Hematopoietic multipotent progenitor cell treated with erythropoietin and hydrocortisone succinate and interleukin-3 and kit ligand, for 4 days (in vitro differentiated cells): ENCODE measurements at regions not wholly inside any gene's neighbourhood (a gene's known extent, or its start where the extent isn't known, plus 50 kb on each side); places are given as distances from the start of the nearest gene placed in this dataset.

ENCODE experiments used
- DNase-seq: peaks from one replicate; pipeline ENCODE4 v3.0.0-alpha.2; 2015

- DNase-seq: no peak
Observed at GRCh38 chr10:49243610-49244283, 55.2 kb upstream of the C10orf71 start.

- DNase-seq: no peak
Observed at GRCh38 chr10:49243139-49243538, 54.9 kb upstream of the TMEM273 start.

GRCh38 chr10:49242604-49243003 lies 54.4 kb upstream of the TMEM273 start:
- no peak for DNase-seq

- DNase-seq: no peak
Observed at GRCh38 chr10:49241385-49241784, 53.2 kb upstream of the TMEM273 start.

GRCh38 chr10:49240946-49241345 lies 52.8 kb upstream of the TMEM273 start:
- DNase-seq: peak; percentile 14
